Prostate gland (tissue), 2 donors: ENCODE measurements at regions not wholly inside any gene's neighbourhood (a gene's known extent, or its start where the extent isn't known, plus 50 kb on each side); places are given as distances from the start of the nearest gene placed in this dataset.

Source experiments
- POLR2A ChIP-seq: fragments of 450-650 bp; IDR thresholded peaks from one replicate; pipeline ENCODE4 v1.6.1; 2016; ENCODE audit warnings: antibody characterized with exemption, mild to moderate bottlenecking
- POLR2AphosphoS5 ChIP-seq: sonication (generic); formaldehyde crosslinking; IDR thresholded peaks from one replicate; pipeline ENCODE4 v1.6.1; 2017; ENCODE audit warnings: antibody characterized with exemption
- TF ChIP-seq, protein P1 (sequence below), 4 experiments: fragments of 200-600 bp in 2 of 4; fragments of 450-650 bp in 2 of 4; sonication (generic) in 2 of 4; IDR thresholded peaks; 1 replicate in 3 of 4; 2 replicates in 1 of 4; pipeline ENCODE4 v1.5.1; 2016 to 2019; ENCODE audit warnings: antibody characterized with exemption in 4 of 4, mild to moderate bottlenecking in 2 of 4, moderate library complexity in 2 of 4

DNA sequence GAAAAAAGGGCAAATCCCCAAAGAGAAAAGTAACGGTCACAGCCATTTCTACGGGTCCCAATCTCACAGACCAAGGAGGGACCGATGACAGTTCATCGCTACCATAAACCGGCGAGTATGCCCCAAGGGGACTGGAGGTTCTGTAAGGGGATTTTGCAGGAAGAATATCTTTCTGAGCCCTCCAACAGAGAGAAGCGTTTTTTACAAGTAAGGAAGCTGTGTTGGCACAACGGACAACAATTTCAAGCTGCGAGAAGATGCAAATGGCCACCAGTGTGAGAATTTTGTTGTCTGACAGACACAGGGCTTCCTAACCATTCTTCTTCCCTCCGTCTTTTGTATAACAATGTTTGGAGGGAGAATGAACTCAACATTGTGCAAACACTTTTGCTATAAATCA lies 1043.1 kb downstream of the ADGRL2 start:
- TF ChIP-seq POLR2A, result no peak
- TF ChIP-seq, protein P1, sequence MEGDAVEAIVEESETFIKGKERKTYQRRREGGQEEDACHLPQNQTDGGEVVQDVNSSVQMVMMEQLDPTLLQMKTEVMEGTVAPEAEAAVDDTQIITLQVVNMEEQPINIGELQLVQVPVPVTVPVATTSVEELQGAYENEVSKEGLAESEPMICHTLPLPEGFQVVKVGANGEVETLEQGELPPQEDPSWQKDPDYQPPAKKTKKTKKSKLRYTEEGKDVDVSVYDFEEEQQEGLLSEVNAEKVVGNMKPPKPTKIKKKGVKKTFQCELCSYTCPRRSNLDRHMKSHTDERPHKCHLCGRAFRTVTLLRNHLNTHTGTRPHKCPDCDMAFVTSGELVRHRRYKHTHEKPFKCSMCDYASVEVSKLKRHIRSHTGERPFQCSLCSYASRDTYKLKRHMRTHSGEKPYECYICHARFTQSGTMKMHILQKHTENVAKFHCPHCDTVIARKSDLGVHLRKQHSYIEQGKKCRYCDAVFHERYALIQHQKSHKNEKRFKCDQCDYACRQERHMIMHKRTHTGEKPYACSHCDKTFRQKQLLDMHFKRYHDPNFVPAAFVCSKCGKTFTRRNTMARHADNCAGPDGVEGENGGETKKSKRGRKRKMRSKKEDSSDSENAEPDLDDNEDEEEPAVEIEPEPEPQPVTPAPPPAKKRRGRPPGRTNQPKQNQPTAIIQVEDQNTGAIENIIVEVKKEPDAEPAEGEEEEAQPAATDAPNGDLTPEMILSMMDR (IDR thresholded peaks at IDR 0.05), result no peak
- TF ChIP-seq POLR2AphosphoS5, result no peak
